ENCODE measurements at regions not wholly inside any gene's neighbourhood (a gene's known extent, or its start where the extent isn't known, plus 50 kb on each side); places are given as distances from the start of the nearest gene placed in this dataset.
"Not testable (repeated sequence)": the region's sequence is repeated elsewhere in the genome, so short reads cannot be mapped to it uniquely, and the experiment has no call there.

DNA sequence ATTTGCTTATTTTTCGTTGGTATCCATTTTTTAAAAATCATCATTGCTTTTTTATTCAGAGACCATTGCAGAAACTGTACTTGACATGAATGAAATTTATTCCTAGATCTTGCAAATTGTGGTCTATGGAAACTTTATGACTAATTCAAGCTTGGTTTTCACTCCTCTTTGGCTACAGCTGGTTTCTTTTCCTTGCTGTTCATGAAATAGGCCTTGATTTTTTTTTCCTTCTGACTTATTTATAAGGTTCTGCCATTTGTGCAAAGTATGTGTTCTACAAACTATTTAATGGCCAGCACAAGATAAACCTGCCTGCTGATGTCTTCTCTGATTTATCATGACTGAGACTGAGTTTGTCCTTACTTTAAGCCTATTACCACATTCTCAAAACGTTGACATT is 764.0 kb upstream of the SLITRK5 start:
- FAIRE-seq (no peak), DNase-seq (ENCODE audit: low read depth in 1 of 2, low spot score in 1 of 2) (no peak), ATAC-seq (no peak)
- ChIA-PET CTCF (no interaction called here), POLR2A (no interaction called here)
- Histone ChIP-seq H3K27ac (no peak overlapping the region), H3K9me3 (no peaks in the 10 kb centered on the region), H3K4me2 (no peak overlapping the region), H3K4me3 (no peak overlapping the region), H3K4me1 (no peaks in the 10 kb centered on the region)
- WGBS (ENCODE audit: missing lambda C conversion rate) = 0% methylated on average over 2 of the region's 2 CpGs
- TF ChIP-seq, protein P1, sequence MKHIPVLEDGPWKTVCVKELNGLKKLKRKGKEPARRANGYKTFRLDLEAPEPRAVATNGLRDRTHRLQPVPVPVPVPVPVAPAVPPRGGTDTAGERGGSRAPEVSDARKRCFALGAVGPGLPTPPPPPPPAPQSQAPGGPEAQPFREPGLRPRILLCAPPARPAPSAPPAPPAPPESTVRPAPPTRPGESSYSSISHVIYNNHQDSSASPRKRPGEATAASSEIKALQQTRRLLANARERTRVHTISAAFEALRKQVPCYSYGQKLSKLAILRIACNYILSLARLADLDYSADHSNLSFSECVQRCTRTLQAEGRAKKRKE (CRISPR knock-in tag; IDR thresholded peaks at IDR 0.05; ENCODE audit: low read depth) = no peak
- TF ChIP-seq ESRRA (IDR thresholded peaks at IDR 0.05; ENCODE audit: borderline replicate concordance, low read length) = no peak
- TF ChIP-seq, protein P2, sequence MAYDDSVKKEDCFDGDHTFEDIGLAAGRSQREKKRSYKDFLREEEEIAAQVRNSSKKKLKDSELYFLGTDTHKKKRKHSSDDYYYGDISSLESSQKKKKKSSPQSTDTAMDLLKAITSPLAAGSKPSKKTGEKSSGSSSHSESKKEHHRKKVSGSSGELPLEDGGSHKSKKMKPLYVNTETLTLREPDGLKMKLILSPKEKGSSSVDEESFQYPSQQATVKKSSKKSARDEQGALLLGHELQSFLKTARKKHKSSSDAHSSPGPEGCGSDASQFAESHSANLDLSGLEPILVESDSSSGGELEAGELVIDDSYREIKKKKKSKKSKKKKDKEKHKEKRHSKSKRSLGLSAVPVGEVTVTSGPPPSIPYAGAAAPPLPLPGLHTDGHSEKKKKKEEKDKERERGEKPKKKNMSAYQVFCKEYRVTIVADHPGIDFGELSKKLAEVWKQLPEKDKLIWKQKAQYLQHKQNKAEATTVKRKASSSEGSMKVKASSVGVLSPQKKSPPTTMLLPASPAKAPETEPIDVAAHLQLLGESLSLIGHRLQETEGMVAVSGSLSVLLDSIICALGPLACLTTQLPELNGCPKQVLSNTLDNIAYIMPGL (CRISPR knock-in tag; IDR thresholded peaks at IDR 0.05; ENCODE audit: borderline replicate concordance) = no peak

GRCh38 chr13:86909318-86909717 is 761.9 kb upstream of the SLITRK5 start:
- FAIRE-seq = no peak
- ChIA-PET POLR2A (no interaction called here), CTCF (no interaction called here)
- ATAC-seq = no peak
- 71% methylated on average over 6 of the region's 6 CpGs for WGBS (ENCODE audit: missing lambda C conversion rate)
- no peaks in the 10 kb centered on the region for H3K4me1 ChIP-seq
- H3K9me3 ChIP-seq = no peaks in the 10 kb centered on the region
- TF ChIP-seq, protein P3, sequence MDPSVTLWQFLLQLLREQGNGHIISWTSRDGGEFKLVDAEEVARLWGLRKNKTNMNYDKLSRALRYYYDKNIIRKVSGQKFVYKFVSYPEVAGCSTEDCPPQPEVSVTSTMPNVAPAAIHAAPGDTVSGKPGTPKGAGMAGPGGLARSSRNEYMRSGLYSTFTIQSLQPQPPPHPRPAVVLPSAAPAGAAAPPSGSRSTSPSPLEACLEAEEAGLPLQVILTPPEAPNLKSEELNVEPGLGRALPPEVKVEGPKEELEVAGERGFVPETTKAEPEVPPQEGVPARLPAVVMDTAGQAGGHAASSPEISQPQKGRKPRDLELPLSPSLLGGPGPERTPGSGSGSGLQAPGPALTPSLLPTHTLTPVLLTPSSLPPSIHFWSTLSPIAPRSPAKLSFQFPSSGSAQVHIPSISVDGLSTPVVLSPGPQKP (IDR thresholded peaks at IDR 0.05; ENCODE audit: low read depth, low read length) = no peak
- TF ChIP-seq, protein P4, sequence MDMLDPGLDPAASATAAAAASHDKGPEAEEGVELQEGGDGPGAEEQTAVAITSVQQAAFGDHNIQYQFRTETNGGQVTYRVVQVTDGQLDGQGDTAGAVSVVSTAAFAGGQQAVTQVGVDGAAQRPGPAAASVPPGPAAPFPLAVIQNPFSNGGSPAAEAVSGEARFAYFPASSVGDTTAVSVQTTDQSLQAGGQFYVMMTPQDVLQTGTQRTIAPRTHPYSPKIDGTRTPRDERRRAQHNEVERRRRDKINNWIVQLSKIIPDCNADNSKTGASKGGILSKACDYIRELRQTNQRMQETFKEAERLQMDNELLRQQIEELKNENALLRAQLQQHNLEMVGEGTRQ (IDR thresholded peaks at IDR 0.05) = no peak
- TF ChIP-seq FOXS1 (CRISPR knock-in tag; IDR thresholded peaks at IDR 0.05) (no peak), NFE2L2 (conservative IDR thresholded peaks at IDR 0.05; ENCODE audit: low read length) (no peak), SMC3 (IDR thresholded peaks at IDR 0.05) (no peak), KDM1A (IDR thresholded peaks at IDR 0.05; ENCODE audit: low read depth) (no peak), NR3C1 (IDR thresholded peaks at IDR 0.05) (no peak), JUN (IDR thresholded peaks at IDR 0.05) (no peak), HEYL (CRISPR knock-in tag; IDR thresholded peaks at IDR 0.05) (no peak), RAD21 (conservative IDR thresholded peaks at IDR 0.05 in 1 of 2, IDR thresholded peaks at IDR 0.05 in 1 of 2) (no peak)
- no peak overlapping the region for H3K27ac ChIP-seq
- H3K4me3 ChIP-seq = no peak overlapping the region
- H3K4me2 ChIP-seq = no peak overlapping the region
- no peak for DNase-seq (ENCODE audit: low read depth in 1 of 2, low spot score in 1 of 2)

GRCh38 chr13:86914757-86915156 is 756.4 kb upstream of the SLITRK5 start:
- POLR2A ChIA-PET = no interaction called here
- H3K9me3 ChIP-seq = no peaks in the 10 kb centered on the region
- no peak for DNase-seq (ENCODE audit: low read depth in 1 of 2, low spot score in 1 of 2)

GRCh38 chr13:86917438-86917837 is 753.7 kb upstream of the SLITRK5 start:
- FAIRE-seq; H3K9me3 ChIP-seq; H3K27ac ChIP-seq; ATAC-seq; DNase-seq (ENCODE audit: low read depth in 1 of 2, low spot score in 1 of 2); H3K4me1 ChIP-seq; H3K4me3 ChIP-seq; H3K4me2 ChIP-seq; CTCF ChIA-PET; POLR2A ChIA-PET: not testable (repeated sequence)
- 91% methylated on average over 10 of the region's 10 CpGs for WGBS (ENCODE audit: missing lambda C conversion rate)

More at GRCh38 chr13:86914757-86915156, 756.4 kb upstream of the SLITRK5 start:
- CTCF ChIA-PET = no interaction called here
- Histone ChIP-seq H3K4me3 (no peak overlapping the region), H3K4me1 (no peaks in the 10 kb centered on the region), H3K27ac (no peak overlapping the region), H3K4me2 (no peak overlapping the region)
- 33% methylated on average over 5 of the region's 5 CpGs for WGBS (ENCODE audit: missing lambda C conversion rate)
- FAIRE-seq (no peak), ATAC-seq (no peak)
- TF ChIP-seq RAD21 (conservative IDR thresholded peaks at IDR 0.05 in 1 of 2, IDR thresholded peaks at IDR 0.05 in 1 of 2) (no peak), TP53 (CRISPR knock-in tag; IDR thresholded peaks at IDR 0.05) (no peak), CHD4 (IDR thresholded peaks at IDR 0.05; ENCODE audit: borderline replicate concordance) (no peak), ZSCAN20 (CRISPR knock-in tag; IDR thresholded peaks at IDR 0.05) (no peak), ZNF302 (CRISPR knock-in tag; IDR thresholded peaks at IDR 0.05) (no peak), JUNB (IDR thresholded peaks at IDR 0.05) (no peak), JUN (IDR thresholded peaks at IDR 0.05) (no peak), FOSL2 (IDR thresholded peaks at IDR 0.05) (no peak), FOSL2 (CRISPR knock-in tag; IDR thresholded peaks at IDR 0.05) (no peak), KDM1A (IDR thresholded peaks at IDR 0.05; ENCODE audit: low read depth) (no peak)
